H1 (cell line): ENCODE measurements at regions not wholly inside any gene's neighbourhood (a gene's known extent, or its start where the extent isn't known, plus 50 kb on each side); places are given as distances from the start of the nearest gene placed in this dataset.
"Not testable (repeated sequence)": the region's sequence is repeated elsewhere in the genome, so short reads cannot be mapped to it uniquely, and the experiment has no call there.

Experiments
- CTCF ChIA-PET: fragments of 300-600 bp; sonication (Branson Sonifier 250); formaldehyde crosslinking; loops from one replicate; lab custom pipeline; 2021; ENCODE audit not compliant: partially characterized antibody; lab: Charles Lee
- POLR2A ChIA-PET: fragments of 300-600 bp; sonication (Branson Sonifier 250); formaldehyde crosslinking; loops from one replicate; lab custom pipeline; 2021; ENCODE audit warnings: inconsistent platforms; ENCODE audit not compliant: partially characterized antibody; lab: Charles Lee
- DNase-seq, 2 experiments: peaks; one replicate each; pipeline versions ENCODE4 v3.0.0 to v3.0.0-alpha.2; 2010 to 2022; ENCODE audit warnings: low spot score in 2 of 2, low read depth in 1 of 2, mixed read lengths in 1 of 2
- FAIRE-seq: peaks from 2 replicates; lab custom pipeline; 2011; peaks lifted over from hg19 to GRCh38; lab: Jason Lieb, UNC
- H2AFZ ChIP-seq: 2 replicates; pipeline ENCODE4 v1.8.1; 2012; ENCODE audit warnings: low read length, inconsistent platforms
- H2AK5ac ChIP-seq: 2 replicates; pipeline ENCODE4 v1.6.1; 2013; ENCODE audit warnings: low read depth, low read length
- H2BK120ac ChIP-seq: replicated peaks from 2 replicates; pipeline ENCODE3; 2013; ENCODE audit warnings: low read depth, low read length, inconsistent platforms
- H2BK12ac ChIP-seq: 2 replicates; pipeline ENCODE4 v1.6.1; 2013; ENCODE audit warnings: low read depth, low read length
- H2BK15ac ChIP-seq: 2 replicates; pipeline ENCODE4 v1.6.1; 2013; ENCODE audit warnings: low read length
- H2BK20ac ChIP-seq: 2 replicates; pipeline ENCODE4 v1.6.1; 2013; ENCODE audit warnings: low read length
- H2BK5ac ChIP-seq: 2 replicates; pipeline ENCODE4 v1.6.1; 2013; ENCODE audit warnings: low read depth, low read length
- H3K14ac ChIP-seq: 2 replicates; pipeline ENCODE4 v1.6.1; 2013; ENCODE audit warnings: inconsistent platforms; ENCODE audit not compliant: insufficient read length
- H3K18ac ChIP-seq: 2 replicates; pipeline ENCODE4 v1.6.1; 2013; ENCODE audit warnings: low read length; ENCODE audit errors: extremely low read depth
- H3K23ac ChIP-seq: 2 replicates; pipeline ENCODE4 v1.6.1; 2013; ENCODE audit warnings: inconsistent platforms; ENCODE audit not compliant: insufficient read length
- H3K23me2 ChIP-seq: 2 replicates; pipeline ENCODE4 v1.6.1; 2013; ENCODE audit warnings: low read depth, low read length
- H3K27ac ChIP-seq: 2 replicates; pipeline ENCODE4 v1.6.1; 2011; ENCODE audit warnings: low read depth, low read length, inconsistent platforms
- H3K27me3 ChIP-seq, 4 experiments: replicated peaks in 1 of 4; 1 replicate in 1 of 4; 2 replicates in 3 of 4; pipeline versions ENCODE4 v1.6.1 to v1.8.1; 2011 to 2013; ENCODE audit warnings: low read length in 3 of 4, mild to moderate bottlenecking in 3 of 4, inconsistent platforms in 2 of 4, mixed read lengths in 2 of 4, moderate library complexity in 1 of 4; ENCODE audit not compliant: control insufficient read depth in 3 of 4, insufficient read depth in 3 of 4; ENCODE audit errors: extremely low read depth in 1 of 4
- H3K36me3 ChIP-seq, 4 experiments: 2 replicates each; pipeline versions ENCODE4 v1.6.1 to v1.8.1; 2011 to 2013; ENCODE audit warnings: mild to moderate bottlenecking in 4 of 4, low read length in 3 of 4, moderate library complexity in 2 of 4, control low read depth in 1 of 4, inconsistent platforms in 1 of 4; ENCODE audit not compliant: insufficient read depth in 4 of 4, control insufficient read depth in 2 of 4
- H3K4ac ChIP-seq: replicated peaks from 2 replicates; pipeline ENCODE3; 2013; ENCODE audit warnings: low read length, low read depth, mixed read lengths, inconsistent platforms; ENCODE audit not compliant: insufficient read length
- H3K4me1 ChIP-seq, 4 experiments: replicated peaks in 1 of 4; 1 replicate in 1 of 4; 2 replicates in 3 of 4; pipeline versions ENCODE4 v1.6.1 to v1.8.1; 2011 to 2013; ENCODE audit warnings: low read length in 3 of 4, inconsistent platforms in 2 of 4, mixed read lengths in 1 of 4; ENCODE audit not compliant: insufficient read depth in 4 of 4, control insufficient read depth in 3 of 4
- H3K4me2 ChIP-seq, 2 experiments: 2 replicates each; pipeline versions ENCODE4 v1.6.1 to v1.8.1; 2011 to 2013; ENCODE audit warnings: low read depth in 2 of 2, low read length in 2 of 2, control low read depth in 1 of 2, inconsistent platforms in 1 of 2, mild to moderate bottlenecking in 1 of 2; ENCODE audit not compliant: insufficient read depth in 1 of 2
- H3K4me3 ChIP-seq, 4 experiments: fragments of 200-600, 300-600 bp in 1 of 4; sonication (generic), shearing (Covaris generic), sonication (Bioruptor Twin) in 1 of 4; 2 replicates each; pipeline versions ENCODE4 v1.5.1 to v1.8.1; 2011 to 2016; ENCODE audit warnings: low read length in 4 of 4, low read depth in 3 of 4, control low read depth in 2 of 4, inconsistent platforms in 2 of 4, mild to moderate bottlenecking in 2 of 4, mixed read lengths in 1 of 4, moderate library complexity in 1 of 4; ENCODE audit not compliant: insufficient read depth in 2 of 4; ENCODE audit errors: extremely low read depth in 1 of 4
- H3K56ac ChIP-seq: replicated peaks from 2 replicates; pipeline ENCODE3; 2013; ENCODE audit warnings: low read depth, mild to moderate bottlenecking, mixed read lengths, low read length, inconsistent platforms; ENCODE audit not compliant: insufficient read length
- H3K79me1 ChIP-seq: 2 replicates; pipeline ENCODE4 v1.6.1; 2013; ENCODE audit warnings: low read depth, low read length, control low read depth
- H3K79me2 ChIP-seq, 2 experiments: 2 replicates each; pipeline versions ENCODE4 v1.6.1 to v1.8.1; 2012 to 2013; ENCODE audit warnings: low read length in 2 of 2, mild to moderate bottlenecking in 2 of 2, inconsistent platforms in 1 of 2; ENCODE audit not compliant: insufficient read depth in 2 of 2, control insufficient read depth in 1 of 2
- H3K9ac ChIP-seq, 4 experiments: replicated peaks in 1 of 4; 1 replicate in 1 of 4; 2 replicates in 3 of 4; pipeline versions ENCODE4 v1.6.1 to v1.8.1; 2011 to 2013; ENCODE audit warnings: low read depth in 3 of 4, low read length in 3 of 4, control low read depth in 2 of 4, mild to moderate bottlenecking in 2 of 4, moderate library complexity in 2 of 4, inconsistent platforms in 1 of 4; ENCODE audit errors: extremely low read depth in 1 of 4
- H3K9me3 ChIP-seq, 2 experiments: 2 replicates each; pipeline versions ENCODE4 v1.6.1 to v1.8.1; 2012 to 2013; ENCODE audit warnings: mild to moderate bottlenecking in 2 of 2, moderate library complexity in 2 of 2, control low read depth in 1 of 2, inconsistent platforms in 1 of 2, low read depth in 1 of 2, low read length in 1 of 2, mixed read lengths in 1 of 2; ENCODE audit not compliant: insufficient read depth in 2 of 2
- H4K20me1 ChIP-seq, 2 experiments: replicated peaks in 1 of 2; 2 replicates each; pipeline versions ENCODE3 to v1.8.1; 2011 to 2013; ENCODE audit warnings: inconsistent platforms in 2 of 2, low read length in 2 of 2, mild to moderate bottlenecking in 1 of 2; ENCODE audit not compliant: insufficient read depth in 2 of 2, control insufficient read depth in 1 of 2
- H4K5ac ChIP-seq: 2 replicates; pipeline ENCODE4 v1.6.1; 2013; ENCODE audit warnings: low read length, low read depth, mixed read lengths, inconsistent platforms; ENCODE audit not compliant: insufficient read length
- H4K8ac ChIP-seq: 2 replicates; pipeline ENCODE4 v1.8.0; 2013; ENCODE audit warnings: mild to moderate bottlenecking, moderate library complexity, low read length, inconsistent platforms; ENCODE audit not compliant: insufficient read depth; ENCODE audit errors: extremely low read depth
- H4K91ac ChIP-seq: replicated peaks from 2 replicates; pipeline ENCODE3; 2013; ENCODE audit warnings: low read length, mixed read lengths, inconsistent platforms; ENCODE audit not compliant: insufficient read length
- WGBS, 2 experiments: shearing (Covaris generic) in 1 of 2; methylation state at CpG; one replicate each; pipeline versions ENCODE4 v1.1.6 to v1.1.7; 2013 to 2015; ENCODE audit warnings: low lambda C conversion rate in 2 of 2, mixed read lengths in 2 of 2, inconsistent platforms in 1 of 2, low coverage in 1 of 2, missing lambda C conversion rate in 1 of 2; ENCODE audit not compliant: insufficient replicate concordance in 2 of 2, insufficient coverage in 1 of 2, insufficient read length in 1 of 2; ENCODE audit errors: extremely low coverage in 1 of 2, missing lambda C conversion rate in 1 of 2; 5-methylcytosine and 5-hydroxymethylcytosine counted together

- H3K27ac ChIP-seq, H3K79me1 ChIP-seq, FAIRE-seq, H2BK20ac ChIP-seq, POLR2A ChIA-PET, H2AFZ ChIP-seq, H2BK12ac ChIP-seq, H3K4me1 ChIP-seq, H3K27me3 ChIP-seq, H4K8ac ChIP-seq, H4K20me1 ChIP-seq, H3K4me3 ChIP-seq, H4K91ac ChIP-seq, H3K9ac ChIP-seq, H3K79me2 ChIP-seq, H2BK120ac ChIP-seq, H3K36me3 ChIP-seq, H2BK15ac ChIP-seq, H3K14ac ChIP-seq, H3K4ac ChIP-seq, H3K56ac ChIP-seq, H3K9me3 ChIP-seq, H3K23ac ChIP-seq, H2BK5ac ChIP-seq, H3K23me2 ChIP-seq, H3K18ac ChIP-seq, H2AK5ac ChIP-seq, H4K5ac ChIP-seq, DNase-seq, H3K4me2 ChIP-seq, CTCF ChIA-PET: not testable (repeated sequence)
- 75% methylated on average over 4 of the region's 4 CpGs; no CpG with 5 or more reads in 1 of the 2 experiments for WGBS, 2 experiments
These were observed 88.9 kb upstream of the RNPC3 start for GRCh38 chr1:103436568-103437100.
